IMR-90 (cell line): ENCODE measurements at regions not wholly inside any gene's neighbourhood (a gene's known extent, or its start where the extent isn't known, plus 50 kb on each side); places are given as distances from the start of the nearest gene placed in this dataset.
A peak's percentile ranks its signal among the peaks of the same experiment; 100 is the strongest.

Experiments used
- ATAC-seq: fragments of 200-7000 bp; cut with Tn5 transposase; 2 replicates; pipeline ENCODE4 v1.9.1; 2020; ENCODE audit warnings: low read depth, mild to moderate bottlenecking, moderate library complexity
- BruUV-seq: library from RNA; stranded (reverse); fragments of 400-500 nt; replicated peaks from 2 replicates; lab custom pipeline; 2021; lab: Mats Ljungman, UMichigan
- CTCF ChIA-PET: fragments of 300-600 bp; formaldehyde crosslinking; extraction: SDS; loops from one replicate; lab custom pipeline; 2021; ENCODE audit warnings: antibody characterized with exemption; lab: Yijun Ruan, JAX
- POLR2A ChIA-PET: fragments of 300-600 bp; sonication (Branson Sonifier 250); formaldehyde crosslinking; loops from one replicate; lab custom pipeline; 2022; ENCODE audit warnings: antibody characterized with exemption; ENCODE audit not compliant: unreplicated experiment; lab: Charles Lee
- DNase-seq: peaks from one replicate; pipeline ENCODE4 v3.0.0; 2013
- H2AFZ ChIP-seq: replicated peaks from 2 replicates; pipeline ENCODE3; 2013; ENCODE audit warnings: low read length, mild to moderate bottlenecking; ENCODE audit not compliant: poor library complexity
- H2AK5ac ChIP-seq: 2 replicates; pipeline ENCODE4 v1.6.1; 2013; ENCODE audit warnings: low read depth, low read length, inconsistent platforms
- H2AK9ac ChIP-seq: replicated peaks from 2 replicates; pipeline ENCODE3; 2013; ENCODE audit warnings: mild to moderate bottlenecking, low read depth, low read length, moderate library complexity; ENCODE audit not compliant: poor library complexity
- H2BK120ac ChIP-seq: 2 replicates; pipeline ENCODE4 v1.6.1; 2013; ENCODE audit warnings: low read depth, low read length, inconsistent platforms
- H2BK15ac ChIP-seq: 3 replicates; pipeline ENCODE4 v1.6.1; 2013; ENCODE audit warnings: low read depth, low read length, inconsistent platforms
- H2BK20ac ChIP-seq: 2 replicates; pipeline ENCODE4 v1.6.1; 2013; ENCODE audit warnings: low read depth, mild to moderate bottlenecking, inconsistent platforms, low read length, moderate library complexity
- H2BK5ac ChIP-seq: 2 replicates; pipeline ENCODE4 v1.6.1; 2013; ENCODE audit warnings: mild to moderate bottlenecking, low read depth, low read length, inconsistent platforms; ENCODE audit not compliant: poor library complexity, severe bottlenecking
- H3K14ac ChIP-seq: replicated peaks from 2 replicates; pipeline ENCODE4 v1.6.1; 2013; ENCODE audit warnings: low read depth, low read length, inconsistent platforms
- H3K18ac ChIP-seq: 2 replicates; pipeline ENCODE4 v1.6.1; 2013; ENCODE audit warnings: low read depth, low read length, control low read depth
- H3K23ac ChIP-seq: 2 replicates; pipeline ENCODE4 v1.6.1; 2013; ENCODE audit warnings: low read depth, low read length, inconsistent platforms
- H3K27ac ChIP-seq: 2 replicates; pipeline ENCODE4 v1.5.1; 2013; ENCODE audit warnings: mild to moderate bottlenecking, control low read depth, low read length; ENCODE audit not compliant: insufficient read depth
- H3K27me3 ChIP-seq: 2 replicates; pipeline ENCODE4 v1.6.1; 2013; ENCODE audit warnings: low read length; ENCODE audit not compliant: control insufficient read depth, insufficient read depth
- H3K36me3 ChIP-seq: 2 replicates; pipeline ENCODE4 v1.6.1; 2013; ENCODE audit warnings: low read length, mixed read lengths; ENCODE audit not compliant: control insufficient read depth, insufficient read depth
- H3K4ac ChIP-seq: 2 replicates; pipeline ENCODE4 v1.6.1; 2013; ENCODE audit warnings: low read depth, low read length, inconsistent platforms
- H3K4me1 ChIP-seq: 2 replicates; pipeline ENCODE4 v1.6.1; 2013; ENCODE audit warnings: low read length, mixed read lengths; ENCODE audit not compliant: control insufficient read depth, insufficient read depth
- H3K4me2 ChIP-seq: 2 replicates; pipeline ENCODE4 v1.6.1; 2013; ENCODE audit warnings: low read depth, mild to moderate bottlenecking, control low read depth, low read length, moderate library complexity
- H3K4me3 ChIP-seq: 2 replicates; pipeline ENCODE4 v1.5.1; 2013; ENCODE audit warnings: low read depth, mild to moderate bottlenecking, control low read depth, low read length, moderate library complexity; ENCODE audit not compliant: insufficient read depth
- H3K56ac ChIP-seq: 2 replicates; pipeline ENCODE4 v1.6.1; 2013; ENCODE audit warnings: low read length, inconsistent platforms; ENCODE audit not compliant: insufficient read depth; ENCODE audit errors: extremely low read depth
- H3K79me1 ChIP-seq, 2 experiments: 2 replicates each; pipeline ENCODE4 v1.6.1; 2013; ENCODE audit warnings: low read length in 2 of 2, inconsistent platforms in 1 of 2, low read depth in 1 of 2
- H3K9ac ChIP-seq: 2 replicates; pipeline ENCODE4 v1.6.1; 2013; ENCODE audit warnings: low read depth, low read length, control low read depth
- H3K9me1 ChIP-seq: 2 replicates; pipeline ENCODE4 v1.6.1; 2013; ENCODE audit warnings: low read length, inconsistent platforms; ENCODE audit not compliant: insufficient read depth
- H3K9me3 ChIP-seq: 2 replicates; pipeline ENCODE4 v1.6.1; 2013; ENCODE audit warnings: low read length; ENCODE audit not compliant: control insufficient read depth, insufficient read depth
- H4K20me1 ChIP-seq: 2 replicates; pipeline ENCODE4 v1.6.1; 2013; ENCODE audit warnings: low read length, inconsistent platforms; ENCODE audit not compliant: insufficient read depth
- H4K5ac ChIP-seq: 2 replicates; pipeline ENCODE4 v1.6.1; 2013; ENCODE audit warnings: mild to moderate bottlenecking, low read depth, low read length, control low read depth
- H4K8ac ChIP-seq, 2 experiments: 2 replicates each; pipeline ENCODE4 v1.6.1; 2013; ENCODE audit warnings: low read depth in 2 of 2, low read length in 2 of 2, control low read depth in 1 of 2, inconsistent platforms in 1 of 2
- H4K91ac ChIP-seq: 2 replicates; pipeline ENCODE4 v1.6.1; 2013; ENCODE audit warnings: low read depth, low read length, inconsistent platforms; ENCODE audit not compliant: insufficient read depth
- CHD1 ChIP-seq: IDR thresholded peaks from 2 replicates; pipeline ENCODE4 v1.6.1; 2012; ENCODE audit warnings: low read depth, low read length, improper control_type of control experiment
- MAFK ChIP-seq: IDR thresholded peaks from 2 replicates; pipeline ENCODE4 v1.6.1; 2012; ENCODE audit warnings: low read depth, low read length, improper control_type of control experiment
- MAZ ChIP-seq: IDR thresholded peaks from 2 replicates; pipeline ENCODE4 v1.6.1; 2012; ENCODE audit warnings: low read depth, mild to moderate bottlenecking, low read length, improper control_type of control experiment, moderate library complexity, borderline replicate concordance
- MXI1 ChIP-seq: IDR thresholded peaks from 2 replicates; pipeline ENCODE4 v1.6.1; 2012; ENCODE audit warnings: low read depth, mild to moderate bottlenecking, low read length, moderate library complexity, borderline replicate concordance
- RAD21 ChIP-seq: IDR thresholded peaks from 2 replicates; pipeline ENCODE4 v1.6.1; 2012; ENCODE audit warnings: low read length, improper control_type of control experiment
- RCOR1 ChIP-seq: IDR thresholded peaks from 2 replicates; pipeline ENCODE4 v1.6.1; 2012; ENCODE audit warnings: mild to moderate bottlenecking, low read length, improper control_type of control experiment; ENCODE audit not compliant: insufficient replicate concordance
- SMC3 ChIP-seq: fragments of 150-350 bp; IDR thresholded peaks from 2 replicates; pipeline ENCODE4 v1.6.1; 2016; ENCODE audit warnings: low read depth, mild to moderate bottlenecking, antibody characterized with exemption, low read length, moderate library complexity
- dilution Hi-C: fragments of 300-500 bp; cut with HindIII; formaldehyde crosslinking; loops from one replicate; pipeline ENCODE4 v1.14.3; 2018; ENCODE audit warnings: low sequenced_read_pairs; ENCODE audit not compliant: unreplicated experiment
- in situ Hi-C: fragments of 300-500 bp; cut with MboI; formaldehyde crosslinking; loops from 3 replicates; pipeline ENCODE4 v1.14.3; 2019; ENCODE audit warnings: low sequenced_read_pairs, inconsistent platforms, mixed read lengths
- intact Hi-C: fragments of 100-400 bp; cut with micrococcal nuclease; formaldehyde crosslinking; loops from 2 replicates; pipeline ENCODE4 v1.10.0; 2022
- TF ChIP-seq, protein P1 (sequence below): conservative IDR thresholded peaks from 2 replicates; pipeline ENCODE4 v1.5.1; 2012; ENCODE audit warnings: mild to moderate bottlenecking, low read depth, low read length, improper control_type of control experiment
- TF ChIP-seq, protein P2 (sequence below): fragments of 150-350 bp; IDR thresholded peaks from 2 replicates; pipeline ENCODE4 v1.6.1; 2017; ENCODE audit warnings: mild to moderate bottlenecking, antibody characterized with exemption, low read length, low read depth
- TF ChIP-seq, protein P3 (sequence below): fragments of 150-350 bp; IDR thresholded peaks from 2 replicates; pipeline ENCODE4 v1.6.1; 2016; ENCODE audit warnings: low read depth, mild to moderate bottlenecking, low read length, moderate library complexity, borderline replicate concordance

DNA sequence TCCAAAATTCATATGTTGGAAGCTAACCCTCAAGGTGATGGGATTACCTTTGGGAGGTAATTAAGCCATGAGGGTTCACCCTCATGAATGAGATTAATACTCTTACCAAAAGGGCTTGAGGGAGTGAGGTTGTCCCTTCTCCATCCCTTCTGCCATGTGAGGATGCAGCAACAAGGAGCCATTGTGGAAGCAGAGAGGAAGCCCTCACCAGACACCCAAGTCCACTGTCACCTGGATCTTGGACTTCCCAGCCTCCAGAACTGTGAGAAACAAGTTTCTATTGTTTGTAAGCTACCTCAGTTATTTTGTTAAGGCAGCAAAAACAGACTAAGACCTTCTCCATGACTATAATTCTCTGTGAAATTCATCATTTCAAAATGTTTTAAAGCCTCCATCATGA is 125.7 kb downstream of the FAM124B start:
- in situ Hi-C loops (no loop called here), dilution Hi-C loops (no loop called here), intact Hi-C loops (loop anchor here (5.0 kb wide), 1 partner anchor 134 kb away; no protein-coding TSS in a partner anchor)
- Histone ChIP-seq H4K91ac (no peak overlapping the region), H3K23ac (no peak overlapping the region), H3K14ac (no peak overlapping the region), H3K9me1 (0 out of 2 replicates have a peak, but pooled peaks cover 4% of the 10 kb centered on the region), H3K9me3 (no peaks in the 10 kb centered on the region), H2AK9ac (no peak overlapping the region), H2BK120ac (no peak overlapping the region), H3K27ac (no peak overlapping the region), H3K9ac (no peak overlapping the region), H3K4me1 (no peaks in the 10 kb centered on the region), H3K4me2 (no peak overlapping the region), H2BK20ac (no peak overlapping the region), H3K4me3 (no peak overlapping the region), H2AK5ac (0 out of 2 replicates have a peak overlapping the region, but pooled peaks have one; percentile 5), H3K27me3 (peaks cover 2% of the 10 kb centered on the region; the same call in 1 of the 2 replicates), H2BK5ac (no peak overlapping the region), H4K20me1 (no peaks in the 10 kb centered on the region), H4K5ac (no peak overlapping the region), H3K79me1 (no peaks in the 10 kb centered on the region), H2AFZ (no peak overlapping the region), H3K56ac (no peak overlapping the region), H3K18ac (no peak overlapping the region), H3K36me3 (no peaks in the 10 kb centered on the region), H2BK15ac (no peak overlapping the region), H3K4ac (no peak overlapping the region), H4K8ac (no peak overlapping the region)
- ChIA-PET POLR2A (no interaction called here), CTCF (no interaction called here)
- ATAC-seq (no peak), DNase-seq (no peak)
- TF ChIP-seq RCOR1, result no peak
- no peak for TF ChIP-seq MAZ
- TF ChIP-seq, protein P1, sequence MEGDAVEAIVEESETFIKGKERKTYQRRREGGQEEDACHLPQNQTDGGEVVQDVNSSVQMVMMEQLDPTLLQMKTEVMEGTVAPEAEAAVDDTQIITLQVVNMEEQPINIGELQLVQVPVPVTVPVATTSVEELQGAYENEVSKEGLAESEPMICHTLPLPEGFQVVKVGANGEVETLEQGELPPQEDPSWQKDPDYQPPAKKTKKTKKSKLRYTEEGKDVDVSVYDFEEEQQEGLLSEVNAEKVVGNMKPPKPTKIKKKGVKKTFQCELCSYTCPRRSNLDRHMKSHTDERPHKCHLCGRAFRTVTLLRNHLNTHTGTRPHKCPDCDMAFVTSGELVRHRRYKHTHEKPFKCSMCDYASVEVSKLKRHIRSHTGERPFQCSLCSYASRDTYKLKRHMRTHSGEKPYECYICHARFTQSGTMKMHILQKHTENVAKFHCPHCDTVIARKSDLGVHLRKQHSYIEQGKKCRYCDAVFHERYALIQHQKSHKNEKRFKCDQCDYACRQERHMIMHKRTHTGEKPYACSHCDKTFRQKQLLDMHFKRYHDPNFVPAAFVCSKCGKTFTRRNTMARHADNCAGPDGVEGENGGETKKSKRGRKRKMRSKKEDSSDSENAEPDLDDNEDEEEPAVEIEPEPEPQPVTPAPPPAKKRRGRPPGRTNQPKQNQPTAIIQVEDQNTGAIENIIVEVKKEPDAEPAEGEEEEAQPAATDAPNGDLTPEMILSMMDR, result no peak
- no peak for TF ChIP-seq MXI1
- TF ChIP-seq MAFK, result no peak
- TF ChIP-seq, protein P2, sequence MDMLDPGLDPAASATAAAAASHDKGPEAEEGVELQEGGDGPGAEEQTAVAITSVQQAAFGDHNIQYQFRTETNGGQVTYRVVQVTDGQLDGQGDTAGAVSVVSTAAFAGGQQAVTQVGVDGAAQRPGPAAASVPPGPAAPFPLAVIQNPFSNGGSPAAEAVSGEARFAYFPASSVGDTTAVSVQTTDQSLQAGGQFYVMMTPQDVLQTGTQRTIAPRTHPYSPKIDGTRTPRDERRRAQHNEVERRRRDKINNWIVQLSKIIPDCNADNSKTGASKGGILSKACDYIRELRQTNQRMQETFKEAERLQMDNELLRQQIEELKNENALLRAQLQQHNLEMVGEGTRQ, result no peak
- TF ChIP-seq SMC3, result no peak
- TF ChIP-seq, protein P3, sequence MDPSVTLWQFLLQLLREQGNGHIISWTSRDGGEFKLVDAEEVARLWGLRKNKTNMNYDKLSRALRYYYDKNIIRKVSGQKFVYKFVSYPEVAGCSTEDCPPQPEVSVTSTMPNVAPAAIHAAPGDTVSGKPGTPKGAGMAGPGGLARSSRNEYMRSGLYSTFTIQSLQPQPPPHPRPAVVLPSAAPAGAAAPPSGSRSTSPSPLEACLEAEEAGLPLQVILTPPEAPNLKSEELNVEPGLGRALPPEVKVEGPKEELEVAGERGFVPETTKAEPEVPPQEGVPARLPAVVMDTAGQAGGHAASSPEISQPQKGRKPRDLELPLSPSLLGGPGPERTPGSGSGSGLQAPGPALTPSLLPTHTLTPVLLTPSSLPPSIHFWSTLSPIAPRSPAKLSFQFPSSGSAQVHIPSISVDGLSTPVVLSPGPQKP, result no peak
- TF ChIP-seq RAD21, result no peak
- no peak for TF ChIP-seq CHD1
- BruUV-seq, result no TSS peak
